ENCODE measurements at regions not wholly inside any gene's neighbourhood (a gene's known extent, or its start where the extent isn't known, plus 50 kb on each side); places are given as distances from the start of the nearest gene placed in this dataset.

GRCh38 chr2:11102956-11103860 lies 52.1 kb upstream of the SLC66A3 start:
- 77 to 82% methylated on average over 14 to 15 of the region's 25 CpGs for WGBS, 2 donors
- H3K27ac ChIP-seq: no peak overlapping the region

GRCh38 chr2:11103984-11104793 lies 51.1 kb upstream of the SLC66A3 start:
- TF ChIP-seq POLR2A (IDR thresholded peaks at IDR 0.05): no peak
- peak in 1 of 6 experiments; percentile 34 for TF ChIP-seq CTCF (IDR thresholded peaks at IDR 0.05)
- no peaks in the 10 kb centered on the region for H3K9me3 ChIP-seq
- DNase-seq: no peak
- H3K36me3 ChIP-seq: no peaks in the 10 kb centered on the region
- 68 to 80% methylated on average over 12 to 14 of the region's 18 CpGs for WGBS, 2 donors
- H3K4me3 ChIP-seq: no peak overlapping the region
- no peaks in the 10 kb centered on the region for H3K4me1 ChIP-seq
- intact Hi-C loops (cut with DNase I): no loop called here
- peaks cover 0 to 32% (median 0%) of the 10 kb centered on the region in 4 donors for H3K27me3 ChIP-seq
- H3K27ac ChIP-seq: no peak overlapping the region

More at GRCh38 chr2:11102956-11103860, 52.1 kb upstream of the SLC66A3 start:
- DNase-seq: no peak
- TF ChIP-seq CTCF (IDR thresholded peaks at IDR 0.05) (no peak), POLR2A (IDR thresholded peaks at IDR 0.05) (no peak)
- H3K9me3 ChIP-seq: no peaks in the 10 kb centered on the region
- intact Hi-C loops (cut with DNase I): no loop called here
- H3K36me3 ChIP-seq: no peaks in the 10 kb centered on the region
- H3K4me1 ChIP-seq: no peaks in the 10 kb centered on the region
- peaks cover 0 to 26% (median 0%) of the 10 kb centered on the region in 4 donors for H3K27me3 ChIP-seq
- no peak overlapping the region for H3K4me3 ChIP-seq

GRCh38 chr2:11104794-11105660 lies 50.2 kb upstream of the SLC66A3 start:
- intact Hi-C loops (cut with DNase I): no loop called here
- TF ChIP-seq POLR2A (IDR thresholded peaks at IDR 0.05) (no peak), CTCF (IDR thresholded peaks at IDR 0.05) (no peak)
- H3K27me3 ChIP-seq: peaks cover 0 to 32% (median 0%) of the 10 kb centered on the region in 4 donors
- H3K9me3 ChIP-seq: no peaks in the 10 kb centered on the region
- 81 to 83% methylated on average over 12 to 16 of the region's 34 CpGs for WGBS, 2 donors
- no peak for DNase-seq
- H3K27ac ChIP-seq: no peak overlapping the region
- no peaks in the 10 kb centered on the region for H3K36me3 ChIP-seq
- H3K4me1 ChIP-seq: no peaks in the 10 kb centered on the region
- no peak overlapping the region for H3K4me3 ChIP-seq
